ENCODE measurements at regions not wholly inside any gene's neighbourhood (a gene's known extent, or its start where the extent isn't known, plus 50 kb on each side); places are given as distances from the start of the nearest gene placed in this dataset.

- H3K9ac ChIP-seq (ENCODE audit: low read depth, low read length, poor library complexity, severe bottlenecking) = no peak overlapping the region
- H3K36me3 ChIP-seq (ENCODE audit: insufficient read depth, low read length) = no peaks in the 10 kb centered on the region
- H3K4me1 ChIP-seq (ENCODE audit: insufficient read depth, low read length, poor library complexity, severe bottlenecking) = peaks cover 9% of the 10 kb centered on the region
- no peaks in the 10 kb centered on the region for H4K20me1 ChIP-seq (ENCODE audit: insufficient read depth, low read length, poor library complexity, severe bottlenecking)
- H3F3A ChIP-seq (ENCODE audit: low read depth) = no peaks in the 10 kb centered on the region
- no peak overlapping the region for H2AFZ ChIP-seq (ENCODE audit: low read length)
- H3K9me3 ChIP-seq (ENCODE audit: insufficient read depth, low read depth, low read length) = no peaks in the 10 kb centered on the region
- H3K27me3 ChIP-seq (ENCODE audit: insufficient read depth, low read length, poor library complexity, severe bottlenecking) = no peaks in the 10 kb centered on the region
- TF ChIP-seq EZH2phosphoT487 (IDR thresholded peaks at IDR 0.05; ENCODE audit: borderline replicate concordance) (no peak), CTCF (conservative IDR thresholded peaks at IDR 0.05; ENCODE audit: low read length) (no peak)
- H3K9me2 ChIP-seq (replicated peaks; ENCODE audit: low read depth, low read length) = no peaks in the 10 kb centered on the region
- H3K4me3 ChIP-seq (ENCODE audit: low read length, poor library complexity, severe bottlenecking) = no peak overlapping the region
- no peaks in the 10 kb centered on the region for H3K79me2 ChIP-seq (ENCODE audit: insufficient read depth, low read length)
- H3K4me2 ChIP-seq (ENCODE audit: low read depth, low read length, poor library complexity, severe bottlenecking) = no peak overlapping the region
These were observed 80.5 kb upstream of the MAP4K3 start for GRCh38 chr2:39517622-39518021.

- H3K9me3 ChIP-seq (ENCODE audit: insufficient read depth, low read depth, low read length) = no peaks in the 10 kb centered on the region
- no peaks in the 10 kb centered on the region for H3K79me2 ChIP-seq (ENCODE audit: insufficient read depth, low read length)
- TF ChIP-seq CTCF (conservative IDR thresholded peaks at IDR 0.05; ENCODE audit: low read length) (no peak), EZH2phosphoT487 (IDR thresholded peaks at IDR 0.05; ENCODE audit: borderline replicate concordance) (no peak)
- H3K9ac ChIP-seq (ENCODE audit: low read depth, low read length, poor library complexity, severe bottlenecking) = no peak overlapping the region
- no peak overlapping the region for H3K4me3 ChIP-seq (ENCODE audit: low read length, poor library complexity, severe bottlenecking)
- no peaks in the 10 kb centered on the region for H3K9me2 ChIP-seq (replicated peaks; ENCODE audit: low read depth, low read length)
- H3K27me3 ChIP-seq (ENCODE audit: insufficient read depth, low read length, poor library complexity, severe bottlenecking) = no peaks in the 10 kb centered on the region
- no peaks in the 10 kb centered on the region for H4K20me1 ChIP-seq (ENCODE audit: insufficient read depth, low read length, poor library complexity, severe bottlenecking)
- no peak overlapping the region for H2AFZ ChIP-seq (ENCODE audit: low read length)
- H3K36me3 ChIP-seq (ENCODE audit: insufficient read depth, low read length) = no peaks in the 10 kb centered on the region
- no peak overlapping the region for H3K4me2 ChIP-seq (ENCODE audit: low read depth, low read length, poor library complexity, severe bottlenecking)
- no peaks in the 10 kb centered on the region for H3F3A ChIP-seq (ENCODE audit: low read depth)
- no peaks in the 10 kb centered on the region for H3K4me1 ChIP-seq (ENCODE audit: insufficient read depth, low read length, poor library complexity, severe bottlenecking)
These were observed 82.8 kb upstream of the MAP4K3 start for GRCh38 chr2:39519886-39520285.

- no peak overlapping the region for H3K4me2 ChIP-seq (ENCODE audit: low read depth, low read length, poor library complexity, severe bottlenecking)
- H3F3A ChIP-seq (ENCODE audit: low read depth) = no peaks in the 10 kb centered on the region
- no peak overlapping the region for H3K4me3 ChIP-seq (ENCODE audit: low read length, poor library complexity, severe bottlenecking)
- H3K9me3 ChIP-seq (ENCODE audit: insufficient read depth, low read depth, low read length) = no peaks in the 10 kb centered on the region
- no peaks in the 10 kb centered on the region for H3K79me2 ChIP-seq (ENCODE audit: insufficient read depth, low read length)
- H3K9me2 ChIP-seq (replicated peaks; ENCODE audit: low read depth, low read length) = no peaks in the 10 kb centered on the region
- H4K20me1 ChIP-seq (ENCODE audit: insufficient read depth, low read length, poor library complexity, severe bottlenecking) = no peaks in the 10 kb centered on the region
- H3K4me1 ChIP-seq (ENCODE audit: insufficient read depth, low read length, poor library complexity, severe bottlenecking) = no peaks in the 10 kb centered on the region
- H3K9ac ChIP-seq (ENCODE audit: low read depth, low read length, poor library complexity, severe bottlenecking) = no peak overlapping the region
- no peaks in the 10 kb centered on the region for H3K36me3 ChIP-seq (ENCODE audit: insufficient read depth, low read length)
- no peaks in the 10 kb centered on the region for H3K27me3 ChIP-seq (ENCODE audit: insufficient read depth, low read length, poor library complexity, severe bottlenecking)
- TF ChIP-seq CTCF (conservative IDR thresholded peaks at IDR 0.05; ENCODE audit: low read length) (no peak), EZH2phosphoT487 (IDR thresholded peaks at IDR 0.05; ENCODE audit: borderline replicate concordance) (no peak)
- no peak overlapping the region for H2AFZ ChIP-seq (ENCODE audit: low read length)
These were observed 84.9 kb upstream of the MAP4K3 start for GRCh38 chr2:39521876-39522517.

Measured in Loucy (cell line).